Endothelial cell of umbilical vein (primary cell): ENCODE measurements at regions not wholly inside any gene's neighbourhood (a gene's known extent, or its start where the extent isn't known, plus 50 kb on each side); places are given as distances from the start of the nearest gene placed in this dataset.

Experiments used
- BruUV-seq: library from RNA; stranded (reverse); fragments of 400-500 nt; replicated peaks from 2 replicates; lab custom pipeline; 2021; lab: Mats Ljungman, UMichigan
- CTCF ChIA-PET: fragments of 300-600, 350-600 bp; sonication (Branson Sonifier 250); formaldehyde crosslinking; loops from one replicate; lab custom pipeline; 2021; ENCODE audit warnings: antibody characterized with exemption, inconsistent platforms; lab: Charles Lee
- POLR2A ChIA-PET: fragments of 300-600, 350-600 bp; sonication (Branson Sonifier 250); formaldehyde crosslinking; loops from one replicate; lab custom pipeline; 2021; ENCODE audit warnings: antibody characterized with exemption, inconsistent platforms; lab: Charles Lee
- DNase-seq: peaks from one replicate; pipeline ENCODE4 v3.0.0-alpha.2; 2011; ENCODE audit warnings: low read depth, low spot score
- FAIRE-seq: peaks from 2 replicates; lab custom pipeline; 2011; peaks lifted over from hg19 to GRCh38; lab: Jason Lieb, UNC
- H2AFZ ChIP-seq: 2 replicates; pipeline ENCODE4 v1.6.0; 2012; ENCODE audit warnings: low read depth, low read length, control low read depth, inconsistent platforms
- H3K27ac ChIP-seq: 2 replicates; pipeline ENCODE4 v1.5.1; 2011; ENCODE audit warnings: low read depth, mild to moderate bottlenecking, control low read depth, low read length, moderate library complexity; ENCODE audit not compliant: insufficient read depth
- H3K27me3 ChIP-seq, 2 experiments: 2 replicates each; pipeline versions ENCODE4 v1.6.0 to v1.6.1; 2011; ENCODE audit warnings: low read length in 2 of 2, mixed read lengths in 1 of 2; ENCODE audit not compliant: control insufficient read depth in 2 of 2, insufficient read depth in 2 of 2
- H3K36me3 ChIP-seq, 2 experiments: 2 replicates in 1 of 2; 3 replicates in 1 of 2; pipeline ENCODE4 v1.5.1; 2011; ENCODE audit warnings: low read length in 2 of 2, mild to moderate bottlenecking in 1 of 2, moderate library complexity in 1 of 2; ENCODE audit not compliant: control insufficient read depth in 2 of 2, insufficient read depth in 2 of 2; ENCODE audit errors: extremely low read depth in 1 of 2
- H3K4me1 ChIP-seq: 3 replicates; pipeline ENCODE4 v1.5.1; 2011; ENCODE audit warnings: mild to moderate bottlenecking, low read length; ENCODE audit not compliant: control insufficient read depth, insufficient read depth; ENCODE audit errors: extremely low read depth
- H3K4me2 ChIP-seq: 2 replicates; pipeline ENCODE4 v1.6.1; 2011; ENCODE audit warnings: low read length, control low read depth, mixed read lengths; ENCODE audit not compliant: insufficient read depth
- H3K4me3 ChIP-seq, 3 experiments: fragments of 200-600 bp in 1 of 3; sonication (generic), shearing (Covaris generic) in 1 of 3; replicated peaks in 1 of 3; 2 replicates each; pipeline ENCODE4 v1.5.1; 2011 to 2016; ENCODE audit warnings: control low read depth in 3 of 3, low read length in 3 of 3, mild to moderate bottlenecking in 2 of 3, inconsistent platforms in 1 of 3, low read depth in 1 of 3, moderate library complexity in 1 of 3; ENCODE audit not compliant: insufficient read depth in 1 of 3
- H3K79me2 ChIP-seq: 2 replicates; pipeline ENCODE4 v1.6.0; 2012; ENCODE audit warnings: low read length, inconsistent platforms; ENCODE audit not compliant: control insufficient read depth, insufficient read depth
- H3K9ac ChIP-seq: replicated peaks from 2 replicates; pipeline ENCODE3; 2011; ENCODE audit warnings: low read length, control low read depth; ENCODE audit not compliant: insufficient read depth; ENCODE audit errors: extremely low read depth
- H3K9me1 ChIP-seq: replicated peaks from 3 replicates; pipeline ENCODE4 v1.6.0; 2011; ENCODE audit warnings: mild to moderate bottlenecking, low read length; ENCODE audit not compliant: control insufficient read depth, insufficient read depth; ENCODE audit errors: extremely low read depth
- H3K9me3 ChIP-seq: replicated peaks from 2 replicates; pipeline ENCODE4 v1.5.1; 2012; ENCODE audit warnings: low read length, inconsistent platforms; ENCODE audit not compliant: control insufficient read depth, insufficient read depth
- H4K20me1 ChIP-seq: replicated peaks from 2 replicates; pipeline ENCODE3; 2011; ENCODE audit warnings: mild to moderate bottlenecking, low read length; ENCODE audit not compliant: control insufficient read depth, insufficient read depth; ENCODE audit errors: extremely low read depth
- EZH2 ChIP-seq: IDR thresholded peaks from 2 replicates; pipeline ENCODE4 v1.6.1; 2012; ENCODE audit warnings: borderline replicate concordance, low read depth, mild to moderate bottlenecking, moderate library complexity, low read length, inconsistent platforms; ENCODE audit not compliant: severe bottlenecking
- FOS ChIP-seq: IDR thresholded peaks from 2 replicates; pipeline ENCODE4 v1.6.1; 2011; ENCODE audit warnings: mild to moderate bottlenecking, low read length, moderate library complexity, borderline replicate concordance; ENCODE audit not compliant: insufficient read depth
- GATA2 ChIP-seq: IDR thresholded peaks from 2 replicates; pipeline ENCODE4 v1.7.0; 2011; ENCODE audit warnings: low read depth, mild to moderate bottlenecking, moderate library complexity, mixed read lengths, low read length; ENCODE audit not compliant: insufficient read length, insufficient read depth
- JUN ChIP-seq: IDR thresholded peaks from 2 replicates; pipeline ENCODE4 v1.6.1; 2011; ENCODE audit warnings: borderline replicate concordance, low read depth; ENCODE audit not compliant: insufficient read length, insufficient read depth
- MYC ChIP-seq: IDR thresholded peaks from one replicate; pipeline ENCODE4 v1.6.1; 2011; ENCODE audit warnings: mild to moderate bottlenecking, low read depth, low read length
- POLR2A ChIP-seq: IDR thresholded peaks from 2 replicates; pipeline ENCODE4 v1.6.1; 2012; ENCODE audit warnings: low read depth, mild to moderate bottlenecking, control low read depth, low read length
- POLR2AphosphoS5 ChIP-seq: IDR thresholded peaks from 2 replicates; pipeline ENCODE4 v1.6.1; 2012; ENCODE audit warnings: low read depth, mild to moderate bottlenecking, control low read depth, low read length, moderate library complexity; ENCODE audit not compliant: insufficient read depth
- dilution Hi-C: fragments of 300-500 bp; cut with MboI; formaldehyde crosslinking; loops from one replicate; pipeline ENCODE4 v1.15.0; 2019; ENCODE audit warnings: low sequenced_read_pairs; ENCODE audit not compliant: extremely low pct_ligation_motif_present
- intact Hi-C: fragments of 100-400 bp; cut with micrococcal nuclease; formaldehyde crosslinking; loops from one replicate; pipeline ENCODE4 v1.10.0; 2022
- TF ChIP-seq, protein P1 (sequence below), 2 donors: IDR thresholded peaks; 1 replicate in 1 of 2; 2 replicates in 1 of 2; pipeline ENCODE4 v1.5.1; 2011; ENCODE audit warnings: low read length in 2 of 2, mild to moderate bottlenecking in 2 of 2, moderate library complexity in 2 of 2, control low read depth in 1 of 2, inconsistent platforms in 1 of 2, low read depth in 1 of 2; ENCODE audit not compliant: insufficient read depth in 1 of 2; ENCODE audit errors: extremely low read depth in 1 of 2
- TF ChIP-seq, protein P2 (sequence below): IDR thresholded peaks from 2 replicates; pipeline ENCODE4 v1.6.1; 2011; ENCODE audit not compliant: insufficient read depth, insufficient read length

- dilution Hi-C loops = no loop called here
- no peak for FAIRE-seq
- Histone ChIP-seq H3K9me1 (no peaks in the 10 kb centered on the region), H3K27ac (no peak overlapping the region), H3K36me3 (no peaks in the 10 kb centered on the region), H3K4me3 (no peak overlapping the region), H3K9me3 (peaks cover 1% of the 10 kb centered on the region), H3K9ac (no peak overlapping the region), H4K20me1 (no peaks in the 10 kb centered on the region), H3K4me2 (no peak overlapping the region), H3K27me3 (no peaks in the 10 kb centered on the region), H3K79me2 (no peaks in the 10 kb centered on the region), H3K4me1 (no peaks in the 10 kb centered on the region), H2AFZ (no peak overlapping the region)
- ChIA-PET POLR2A (no interaction called here), CTCF (no interaction called here)
- no peak for DNase-seq
- no peak for TF ChIP-seq POLR2AphosphoS5
- TF ChIP-seq, protein P1, sequence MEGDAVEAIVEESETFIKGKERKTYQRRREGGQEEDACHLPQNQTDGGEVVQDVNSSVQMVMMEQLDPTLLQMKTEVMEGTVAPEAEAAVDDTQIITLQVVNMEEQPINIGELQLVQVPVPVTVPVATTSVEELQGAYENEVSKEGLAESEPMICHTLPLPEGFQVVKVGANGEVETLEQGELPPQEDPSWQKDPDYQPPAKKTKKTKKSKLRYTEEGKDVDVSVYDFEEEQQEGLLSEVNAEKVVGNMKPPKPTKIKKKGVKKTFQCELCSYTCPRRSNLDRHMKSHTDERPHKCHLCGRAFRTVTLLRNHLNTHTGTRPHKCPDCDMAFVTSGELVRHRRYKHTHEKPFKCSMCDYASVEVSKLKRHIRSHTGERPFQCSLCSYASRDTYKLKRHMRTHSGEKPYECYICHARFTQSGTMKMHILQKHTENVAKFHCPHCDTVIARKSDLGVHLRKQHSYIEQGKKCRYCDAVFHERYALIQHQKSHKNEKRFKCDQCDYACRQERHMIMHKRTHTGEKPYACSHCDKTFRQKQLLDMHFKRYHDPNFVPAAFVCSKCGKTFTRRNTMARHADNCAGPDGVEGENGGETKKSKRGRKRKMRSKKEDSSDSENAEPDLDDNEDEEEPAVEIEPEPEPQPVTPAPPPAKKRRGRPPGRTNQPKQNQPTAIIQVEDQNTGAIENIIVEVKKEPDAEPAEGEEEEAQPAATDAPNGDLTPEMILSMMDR (IDR thresholded peaks at IDR 0.05; ENCODE audit: extremely low read depth in 1 of 2, insufficient read depth in 1 of 2, low read depth in 1 of 2, low read length in 2 of 2) = no peak
- TF ChIP-seq, protein P2, sequence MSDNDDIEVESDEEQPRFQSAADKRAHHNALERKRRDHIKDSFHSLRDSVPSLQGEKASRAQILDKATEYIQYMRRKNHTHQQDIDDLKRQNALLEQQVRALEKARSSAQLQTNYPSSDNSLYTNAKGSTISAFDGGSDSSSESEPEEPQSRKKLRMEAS = no peak
- no peak for TF ChIP-seq POLR2A
- no peak for TF ChIP-seq MYC
- TF ChIP-seq FOS = no peak
- TF ChIP-seq EZH2 = no peak
- no peak for TF ChIP-seq JUN
- no peak for TF ChIP-seq GATA2
- intact Hi-C loops = no loop called here
- no TSS peak for BruUV-seq
Observed at GRCh38 chr12:97745406-97746101, 282.9 kb downstream of the RMST start.
